HCT116 (cell line): ENCODE measurements at regions not wholly inside any gene's neighbourhood (a gene's known extent, or its start where the extent isn't known, plus 50 kb on each side); places are given as distances from the start of the nearest gene placed in this dataset.

Source experiments
- ATAC-seq: fragments of 200-7000 bp; cut with Tn5 transposase; 2 replicates; pipeline ENCODE4 v1.9.1; 2020; ENCODE audit warnings: mild to moderate bottlenecking, moderate library complexity
- BruUV-seq: library from RNA; stranded (reverse); fragments of 400-500 nt; replicated peaks from 2 replicates; lab custom pipeline; 2021; lab: Mats Ljungman, UMichigan
- CTCF ChIA-PET: fragments of 300-600 bp; sonication (Branson Sonifier 250); formaldehyde crosslinking; loops from one replicate; lab custom pipeline; 2021; ENCODE audit warnings: antibody characterized with exemption; lab: Charles Lee
- POLR2A ChIA-PET: fragments of 300-600, 350-600 bp; sonication (Branson Sonifier 250); formaldehyde crosslinking; loops from one replicate; lab custom pipeline; 2021; ENCODE audit warnings: antibody characterized with exemption; lab: Charles Lee
- RAD21 ChIA-PET, 2 experiments: fragments of 300-600 bp; sonication (Branson Sonifier 250); formaldehyde crosslinking; loops; one replicate each; lab custom pipeline; 2023; ENCODE audit warnings: low total read pairs in 2 of 2; ENCODE audit not compliant: uncharacterized antibody in 2 of 2, unreplicated experiment in 2 of 2, low non-redundant PET in 1 of 2; lab: Charles Lee
- DNase-seq: peaks from one replicate; pipeline ENCODE4 v3.0.0-alpha.2; 2010; ENCODE audit warnings: low read depth, low spot score
- H2AFZ ChIP-seq: fragments of 200-600 bp; shearing (Covaris generic), sonication (generic); 2 replicates; pipeline ENCODE4 v1.6.1; 2017; ENCODE audit warnings: low read depth, mixed run types, mixed read lengths, antibody characterized with exemption, low read length; ENCODE audit not compliant: poor library complexity, severe bottlenecking
- H3K27ac ChIP-seq: 2 replicates; pipeline ENCODE4 v1.5.1; 2012; ENCODE audit warnings: low read depth, low read length
- H3K27me3 ChIP-seq: fragments of 200-600 bp; sonication (generic); 2 replicates; pipeline ENCODE4 v1.6.1; 2016; ENCODE audit warnings: mixed run types, low read length, mixed read lengths; ENCODE audit not compliant: insufficient read depth
- H3K36me3 ChIP-seq, 2 experiments: fragments of 200-500 bp in 1 of 2; fragments of 200-600 bp in 1 of 2; sonication (Bioruptor generic) in 1 of 2; sonication (generic) in 1 of 2; 2 replicates each; pipeline versions ENCODE4 v1.5.1 to v1.6.1; 2014 to 2016; ENCODE audit warnings: low read length in 2 of 2, inconsistent platforms in 1 of 2, mixed read lengths in 1 of 2, mixed run types in 1 of 2; ENCODE audit not compliant: insufficient read depth in 2 of 2, control insufficient read depth in 1 of 2
- H3K4me1 ChIP-seq, 2 experiments: fragments of 200-600 bp in 1 of 2; sonication (generic) in 1 of 2; 2 replicates each; pipeline versions ENCODE4 v1.5.1 to v1.6.1; 2012 to 2017; ENCODE audit warnings: low read length in 2 of 2, inconsistent platforms in 1 of 2, mild to moderate bottlenecking in 1 of 2, mixed read lengths in 1 of 2, mixed run types in 1 of 2, moderate library complexity in 1 of 2; ENCODE audit not compliant: insufficient read depth in 2 of 2, control insufficient read depth in 1 of 2
- H3K4me2 ChIP-seq: fragments of 200-600 bp; sonication (generic); 2 replicates; pipeline ENCODE4 v1.6.1; 2017; ENCODE audit warnings: mixed run types, low read length, mixed read lengths
- H3K4me3 ChIP-seq, 2 experiments: fragments of 200-600 bp in 1 of 2; sonication (generic) in 1 of 2; replicated peaks in 1 of 2; 2 replicates each; pipeline ENCODE4 v1.5.1; 2011 to 2016; ENCODE audit warnings: low read length in 2 of 2, control low read depth in 1 of 2, low read depth in 1 of 2, mild to moderate bottlenecking in 1 of 2, mixed read lengths in 1 of 2, mixed run types in 1 of 2
- H3K79me2 ChIP-seq: fragments of 200-600 bp; sonication (generic); 2 replicates; pipeline ENCODE4 v1.6.1; 2017; ENCODE audit warnings: mild to moderate bottlenecking, mixed run types, low read length, moderate library complexity, mixed read lengths; ENCODE audit not compliant: insufficient read depth
- H3K9ac ChIP-seq: fragments of 200-600 bp; sonication (generic); 2 replicates; pipeline ENCODE4 v1.6.1; 2016; ENCODE audit warnings: low read length, mixed read lengths
- H3K9me2 ChIP-seq: fragments of 200-600 bp; sonication (generic), shearing (Covaris generic); 2 replicates; pipeline ENCODE4 v1.6.1; 2017; ENCODE audit warnings: mixed run types, mild to moderate bottlenecking, moderate library complexity; ENCODE audit not compliant: insufficient read depth
- H3K9me3 ChIP-seq, 2 experiments: fragments of 200-500 bp in 1 of 2; fragments of 200-600 bp in 1 of 2; sonication (Bioruptor generic) in 1 of 2; sonication (generic) in 1 of 2; 2 replicates each; pipeline ENCODE4 v1.6.1; 2014 to 2017; ENCODE audit warnings: low read length in 2 of 2, mixed read lengths in 2 of 2, inconsistent platforms in 1 of 2, low read depth in 1 of 2, mild to moderate bottlenecking in 1 of 2, mixed run types in 1 of 2, moderate library complexity in 1 of 2; ENCODE audit not compliant: control insufficient read depth in 1 of 2, insufficient read depth in 1 of 2
- H4K20me1 ChIP-seq: fragments of 200-600 bp; sonication (generic), shearing (Covaris generic); 2 replicates; pipeline ENCODE4 v1.6.1; 2017; ENCODE audit warnings: mixed run types, mild to moderate bottlenecking, moderate library complexity; ENCODE audit not compliant: insufficient read depth
- CBX3 ChIP-seq: IDR thresholded peaks from 2 replicates; pipeline ENCODE4 v1.6.1; 2012; ENCODE audit warnings: low read depth
- CEBPB ChIP-seq: IDR thresholded peaks from 2 replicates; pipeline ENCODE4 v1.6.1; 2012; ENCODE audit warnings: low read depth
- EGR1 ChIP-seq: IDR thresholded peaks from 2 replicates; pipeline ENCODE4 v1.6.1; 2012; ENCODE audit warnings: low read depth
- EZH2 ChIP-seq: fragments of 200-600 bp; sonication (generic); IDR thresholded peaks from 2 replicates; pipeline ENCODE4 v1.6.1; 2017; ENCODE audit warnings: antibody characterized with exemption, mixed run types
- JUND ChIP-seq: IDR thresholded peaks from 2 replicates; pipeline ENCODE4 v1.6.1; 2012
- POLR2AphosphoS5 ChIP-seq: IDR thresholded peaks from 2 replicates; pipeline ENCODE4 v1.6.1; 2011; ENCODE audit warnings: mild to moderate bottlenecking, low read depth, low read length, moderate library complexity
- RAD21 ChIP-seq: IDR thresholded peaks from 2 replicates; pipeline ENCODE4 v1.6.1; 2012; ENCODE audit warnings: low read depth, mild to moderate bottlenecking
- YY1 ChIP-seq: IDR thresholded peaks from 2 replicates; pipeline ENCODE4 v1.6.1; 2011; ENCODE audit warnings: low read length, low read depth, moderate library complexity, mild to moderate bottlenecking; ENCODE audit not compliant: insufficient replicate concordance; ENCODE audit errors: extremely low read depth
- ZNF274 ChIP-seq: fragments of 200-500 bp; sonication (Bioruptor generic); IDR thresholded peaks from 2 replicates; pipeline ENCODE4 v1.6.1; 2014; ENCODE audit warnings: mild to moderate bottlenecking, low read depth, low read length, inconsistent platforms
- intact Hi-C: fragments of 100-400 bp; cut with micrococcal nuclease; formaldehyde crosslinking; loops from 2 replicates; pipeline ENCODE4 v1.10.0; 2022
- TF ChIP-seq, protein P1 (sequence below): IDR thresholded peaks from 2 replicates; pipeline ENCODE4 v1.6.1; 2012; ENCODE audit warnings: low read depth

DNA sequence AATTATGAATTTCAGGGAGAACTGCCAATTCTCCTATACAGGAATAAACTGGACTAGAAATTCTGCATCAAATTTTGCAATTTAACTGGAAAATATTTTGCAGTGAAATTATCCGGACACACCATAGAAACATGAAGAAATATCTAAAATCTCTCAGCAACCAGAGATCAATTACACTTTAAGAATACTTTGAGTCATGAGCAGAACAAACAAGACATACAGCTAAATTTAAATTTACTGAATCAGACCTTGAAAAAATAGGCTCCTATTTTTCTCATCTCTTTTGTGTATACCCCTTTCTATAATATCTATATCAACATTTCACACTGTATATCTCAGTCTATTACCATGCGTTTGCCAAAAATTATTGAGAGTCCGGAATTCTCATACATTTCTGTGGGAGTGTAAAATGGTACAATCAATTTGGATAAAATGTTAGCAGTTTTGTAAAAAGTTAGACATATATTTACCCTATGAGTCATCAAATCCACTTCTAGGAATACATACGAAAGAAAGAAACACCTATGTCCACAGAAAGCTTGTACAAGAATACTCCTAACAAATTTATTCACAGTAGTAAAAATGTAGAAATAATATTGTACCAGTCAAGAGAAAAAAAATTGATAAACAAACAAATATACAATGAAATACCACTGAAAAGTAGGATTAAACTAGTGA is 593.1 kb upstream of the NECTIN3 start:
- no peaks in the 10 kb centered on the region for H3K4me1 ChIP-seq
- no peaks in the 10 kb centered on the region for H3K79me2 ChIP-seq
- H3K9me2 ChIP-seq = no peaks in the 10 kb centered on the region
- H3K27me3 ChIP-seq = no peaks in the 10 kb centered on the region
- H3K9me3 ChIP-seq = no peaks in the 10 kb centered on the region
- H3K4me3 ChIP-seq = no peak overlapping the region
- no peak overlapping the region for H3K4me2 ChIP-seq
- ChIA-PET POLR2A (no interaction called here), CTCF (no interaction called here), RAD21 (no interaction called here)
- H3K36me3 ChIP-seq = no peaks in the 10 kb centered on the region
- DNase-seq = no peak
- TF ChIP-seq, protein P1, sequence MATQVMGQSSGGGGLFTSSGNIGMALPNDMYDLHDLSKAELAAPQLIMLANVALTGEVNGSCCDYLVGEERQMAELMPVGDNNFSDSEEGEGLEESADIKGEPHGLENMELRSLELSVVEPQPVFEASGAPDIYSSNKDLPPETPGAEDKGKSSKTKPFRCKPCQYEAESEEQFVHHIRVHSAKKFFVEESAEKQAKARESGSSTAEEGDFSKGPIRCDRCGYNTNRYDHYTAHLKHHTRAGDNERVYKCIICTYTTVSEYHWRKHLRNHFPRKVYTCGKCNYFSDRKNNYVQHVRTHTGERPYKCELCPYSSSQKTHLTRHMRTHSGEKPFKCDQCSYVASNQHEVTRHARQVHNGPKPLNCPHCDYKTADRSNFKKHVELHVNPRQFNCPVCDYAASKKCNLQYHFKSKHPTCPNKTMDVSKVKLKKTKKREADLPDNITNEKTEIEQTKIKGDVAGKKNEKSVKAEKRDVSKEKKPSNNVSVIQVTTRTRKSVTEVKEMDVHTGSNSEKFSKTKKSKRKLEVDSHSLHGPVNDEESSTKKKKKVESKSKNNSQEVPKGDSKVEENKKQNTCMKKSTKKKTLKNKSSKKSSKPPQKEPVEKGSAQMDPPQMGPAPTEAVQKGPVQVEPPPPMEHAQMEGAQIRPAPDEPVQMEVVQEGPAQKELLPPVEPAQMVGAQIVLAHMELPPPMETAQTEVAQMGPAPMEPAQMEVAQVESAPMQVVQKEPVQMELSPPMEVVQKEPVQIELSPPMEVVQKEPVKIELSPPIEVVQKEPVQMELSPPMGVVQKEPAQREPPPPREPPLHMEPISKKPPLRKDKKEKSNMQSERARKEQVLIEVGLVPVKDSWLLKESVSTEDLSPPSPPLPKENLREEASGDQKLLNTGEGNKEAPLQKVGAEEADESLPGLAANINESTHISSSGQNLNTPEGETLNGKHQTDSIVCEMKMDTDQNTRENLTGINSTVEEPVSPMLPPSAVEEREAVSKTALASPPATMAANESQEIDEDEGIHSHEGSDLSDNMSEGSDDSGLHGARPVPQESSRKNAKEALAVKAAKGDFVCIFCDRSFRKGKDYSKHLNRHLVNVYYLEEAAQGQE = no peak
- TF ChIP-seq YY1 (no peak), EGR1 (no peak), EZH2 (no peak), ZNF274 (no peak), JUND (no peak), CEBPB (no peak), RAD21 (no peak), POLR2AphosphoS5 (no peak), CBX3 (no peak)
- peak overlapping the region; percentile 59 for H2AFZ ChIP-seq
- no peaks in the 10 kb centered on the region for H4K20me1 ChIP-seq
- intact Hi-C loops = no loop called here
- no peak for ATAC-seq
- no peak overlapping the region for H3K27ac ChIP-seq
- no peak overlapping the region for H3K9ac ChIP-seq
- no TSS peak for BruUV-seq
